ENCODE measurements at regions not wholly inside any gene's neighbourhood (a gene's known extent, or its start where the extent isn't known, plus 50 kb on each side); places are given as distances from the start of the nearest gene placed in this dataset.
"Not testable (repeated sequence)": the region's sequence is repeated elsewhere in the genome, so short reads cannot be mapped to it uniquely, and the experiment has no call there.

DNA sequence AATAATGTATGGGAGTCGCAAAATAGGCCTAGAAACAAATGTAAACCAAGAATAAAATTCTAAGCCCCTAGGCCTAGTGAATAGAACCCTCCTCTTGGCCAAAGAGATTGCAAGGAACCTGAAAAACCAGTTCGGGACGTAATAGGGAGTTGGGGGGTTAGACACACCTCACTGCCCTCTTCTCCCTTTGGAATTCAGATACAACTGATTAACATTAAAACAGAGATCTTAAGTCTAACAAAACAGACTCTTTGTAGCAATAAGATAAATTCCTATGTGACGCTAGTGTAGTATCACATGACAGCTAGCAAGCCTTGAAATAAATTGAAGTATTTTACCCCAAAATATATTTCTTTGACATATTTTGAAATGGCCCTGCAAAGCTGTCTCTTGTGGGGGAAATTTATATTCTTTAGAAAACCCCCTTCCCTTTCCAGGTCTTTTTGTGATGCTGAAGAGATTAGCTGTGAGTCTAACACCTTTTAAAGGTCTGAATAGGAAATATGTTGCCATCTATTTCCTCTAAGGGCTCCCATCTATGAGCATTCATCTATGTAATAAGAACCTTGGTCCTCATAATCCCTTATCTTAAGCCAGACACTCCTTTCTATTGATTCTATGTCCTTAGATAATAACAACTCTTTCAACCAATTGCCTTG is 623.4 kb upstream of the NRG3 start:
- H3K27ac ChIP-seq, result no peak overlapping the region
- 27 to 40% (median 35%) methylated on average over 4 of the region's 4 CpGs for WGBS, 5 donors
- H3K4me3 ChIP-seq, result no peak overlapping the region
- H3K9me3 ChIP-seq, result no peaks in the 10 kb centered on the region
- H3K36me3 ChIP-seq, result no peaks in the 10 kb centered on the region
- H3K27me3 ChIP-seq, result no peaks in the 10 kb centered on the region
- DNase-seq, result peak in 1 of 2 donors; percentile 24
- TF ChIP-seq POLR2A (IDR thresholded peaks at IDR 0.05), result no peak
- TF ChIP-seq POLR2AphosphoS5 (IDR thresholded peaks at IDR 0.05), result no peak
- TF ChIP-seq, protein P1, sequence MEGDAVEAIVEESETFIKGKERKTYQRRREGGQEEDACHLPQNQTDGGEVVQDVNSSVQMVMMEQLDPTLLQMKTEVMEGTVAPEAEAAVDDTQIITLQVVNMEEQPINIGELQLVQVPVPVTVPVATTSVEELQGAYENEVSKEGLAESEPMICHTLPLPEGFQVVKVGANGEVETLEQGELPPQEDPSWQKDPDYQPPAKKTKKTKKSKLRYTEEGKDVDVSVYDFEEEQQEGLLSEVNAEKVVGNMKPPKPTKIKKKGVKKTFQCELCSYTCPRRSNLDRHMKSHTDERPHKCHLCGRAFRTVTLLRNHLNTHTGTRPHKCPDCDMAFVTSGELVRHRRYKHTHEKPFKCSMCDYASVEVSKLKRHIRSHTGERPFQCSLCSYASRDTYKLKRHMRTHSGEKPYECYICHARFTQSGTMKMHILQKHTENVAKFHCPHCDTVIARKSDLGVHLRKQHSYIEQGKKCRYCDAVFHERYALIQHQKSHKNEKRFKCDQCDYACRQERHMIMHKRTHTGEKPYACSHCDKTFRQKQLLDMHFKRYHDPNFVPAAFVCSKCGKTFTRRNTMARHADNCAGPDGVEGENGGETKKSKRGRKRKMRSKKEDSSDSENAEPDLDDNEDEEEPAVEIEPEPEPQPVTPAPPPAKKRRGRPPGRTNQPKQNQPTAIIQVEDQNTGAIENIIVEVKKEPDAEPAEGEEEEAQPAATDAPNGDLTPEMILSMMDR (IDR thresholded peaks at IDR 0.05), result no peak
- no peak for TF ChIP-seq EP300 (IDR thresholded peaks at IDR 0.05)
- intact Hi-C loops (cut with DNase I; ENCODE audit: low total_unique reads), result no loop called here
- H3K4me1 ChIP-seq, result no peaks in the 10 kb centered on the region

DNA sequence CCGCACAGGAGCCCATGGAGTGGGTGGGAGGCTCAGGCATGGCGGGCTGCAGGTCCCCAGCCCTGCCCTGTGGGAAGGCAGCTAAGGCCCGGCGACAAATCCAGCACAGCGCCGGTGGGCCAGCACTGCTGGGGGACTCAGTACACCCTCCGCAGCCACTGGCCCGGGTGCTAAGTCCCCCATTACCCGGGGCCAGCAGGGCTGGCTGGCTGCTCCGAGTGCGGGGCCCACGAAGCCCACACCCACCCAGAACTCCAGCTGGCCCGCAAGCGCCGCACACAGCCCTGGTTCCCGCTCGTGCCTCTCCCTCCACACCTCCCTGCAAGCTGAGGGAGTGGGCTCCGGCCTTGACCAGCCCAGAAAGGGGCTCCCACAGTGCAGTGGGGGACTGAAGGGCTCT is 610.0 kb upstream of the NRG3 start:
- intact Hi-C loops (cut with DNase I; ENCODE audit: low total_unique reads); H3K27ac ChIP-seq; DNase-seq; H3K27me3 ChIP-seq; H3K36me3 ChIP-seq; H3K4me1 ChIP-seq; H3K4me3 ChIP-seq: not testable (repeated sequence)
- WGBS, 5 donors, result 78 to 95% (median 88%) methylated on average over 9 to 17 of the region's 18 CpGs; no CpG with 5 or more reads in 1 of the 5 donors
- peaks cover 0 to 18% (median 7%) of the 10 kb centered on the region in 4 donors for H3K9me3 ChIP-seq

DNA sequence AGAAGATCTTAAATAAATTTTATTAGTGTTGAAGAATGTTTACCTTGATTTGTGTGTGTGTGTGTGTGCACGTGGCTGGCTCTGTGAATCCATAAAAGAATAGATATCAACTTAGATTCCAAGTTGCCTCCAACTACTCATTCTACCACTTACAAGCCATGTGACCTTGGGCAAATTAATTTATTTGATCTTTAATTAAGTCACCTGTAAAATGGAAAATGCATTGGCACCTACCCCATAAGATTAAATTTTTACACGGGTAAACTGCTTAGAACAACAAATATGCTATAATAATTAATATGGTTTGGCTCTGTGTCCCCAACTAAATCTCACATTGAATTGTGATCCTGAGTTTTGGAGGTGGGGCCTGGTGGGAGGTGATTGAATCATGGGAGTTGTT is 604.9 kb upstream of the NRG3 start:
- no peak for DNase-seq
- TF ChIP-seq EP300 (IDR thresholded peaks at IDR 0.05) (no peak), POLR2AphosphoS5 (IDR thresholded peaks at IDR 0.05) (no peak), POLR2A (IDR thresholded peaks at IDR 0.05) (no peak)
- TF ChIP-seq, protein P1 (IDR thresholded peaks at IDR 0.05), result no peak
- H3K27me3 ChIP-seq, result no peaks in the 10 kb centered on the region
- peaks cover 0 to 17% (median 6%) of the 10 kb centered on the region in 4 donors for H3K9me3 ChIP-seq
- H3K27ac ChIP-seq, result no peak overlapping the region
- H3K36me3 ChIP-seq, result no peaks in the 10 kb centered on the region
- H3K4me3 ChIP-seq, result no peak overlapping the region
- no peaks in the 10 kb centered on the region for H3K4me1 ChIP-seq
- 73 to 94% (median 90%) methylated on average over 2 of the region's 2 CpGs for WGBS, 5 donors
- intact Hi-C loops (cut with DNase I; ENCODE audit: low total_unique reads), result no loop called here

- Histone ChIP-seq H3K27ac (no peak overlapping the region), H3K27me3 (no peaks in the 10 kb centered on the region), H3K9me3 (peaks cover 0 to 5% (median 0%) of the 10 kb centered on the region in 4 donors), H3K4me1 (no peaks in the 10 kb centered on the region), H3K4me3 (no peak overlapping the region), H3K36me3 (no peaks in the 10 kb centered on the region)
- 58 to 73% (median 70%) methylated on average over 6 of the region's 6 CpGs for WGBS, 5 donors
- DNase-seq, result no peak
- no peak for TF ChIP-seq POLR2A (IDR thresholded peaks at IDR 0.05)
- TF ChIP-seq, protein P1 (IDR thresholded peaks at IDR 0.05), result no peak
- no peak for TF ChIP-seq POLR2AphosphoS5 (IDR thresholded peaks at IDR 0.05)
- intact Hi-C loops (cut with DNase I; ENCODE audit: low total_unique reads), result no loop called here
These were observed 594.2 kb upstream of the NRG3 start for GRCh38 chr10:81280497-81281479.

All from stomach (tissue), 8 donors.